Epidermal melanocyte (primary cell): ENCODE measurements at regions not wholly inside any gene's neighbourhood (a gene's known extent, or its start where the extent isn't known, plus 50 kb on each side); places are given as distances from the start of the nearest gene placed in this dataset.

ENCODE experiments used
- DNase-seq: peaks from one replicate; pipeline ENCODE4 v3.0.0; 2011; ENCODE audit warnings: low spot score; ENCODE audit not compliant: insufficient read length

DNA sequence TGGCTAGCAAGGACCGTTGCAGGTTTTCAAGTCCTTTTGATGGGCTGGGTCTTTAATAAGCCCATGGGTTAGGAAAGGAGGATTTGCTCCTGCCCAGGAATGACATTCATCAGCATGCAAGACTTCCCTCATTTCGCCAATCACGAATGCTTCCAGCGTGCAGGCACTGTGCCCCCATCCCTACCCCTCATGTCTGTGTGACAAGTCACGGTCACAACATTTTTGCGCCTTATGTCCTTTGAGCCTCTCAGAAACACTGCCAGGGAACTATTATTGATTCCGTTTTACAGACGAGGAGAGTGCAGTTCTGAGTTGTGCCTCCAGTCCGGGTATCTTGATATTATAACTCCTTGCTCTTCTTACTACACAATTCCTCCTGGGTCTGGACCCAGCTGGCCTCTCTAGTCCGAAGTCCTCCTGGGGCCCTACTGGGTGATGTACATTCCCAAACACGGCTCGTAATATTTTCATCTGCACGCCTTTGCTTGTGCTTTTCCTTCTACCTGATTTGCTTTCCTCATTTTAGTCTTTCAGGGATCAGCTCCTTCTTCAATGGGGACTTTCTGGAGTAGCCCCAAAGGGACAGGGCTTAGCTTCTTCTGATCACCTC is 101.8 kb upstream of the MYCN start:
- no peak for DNase-seq

DNA sequence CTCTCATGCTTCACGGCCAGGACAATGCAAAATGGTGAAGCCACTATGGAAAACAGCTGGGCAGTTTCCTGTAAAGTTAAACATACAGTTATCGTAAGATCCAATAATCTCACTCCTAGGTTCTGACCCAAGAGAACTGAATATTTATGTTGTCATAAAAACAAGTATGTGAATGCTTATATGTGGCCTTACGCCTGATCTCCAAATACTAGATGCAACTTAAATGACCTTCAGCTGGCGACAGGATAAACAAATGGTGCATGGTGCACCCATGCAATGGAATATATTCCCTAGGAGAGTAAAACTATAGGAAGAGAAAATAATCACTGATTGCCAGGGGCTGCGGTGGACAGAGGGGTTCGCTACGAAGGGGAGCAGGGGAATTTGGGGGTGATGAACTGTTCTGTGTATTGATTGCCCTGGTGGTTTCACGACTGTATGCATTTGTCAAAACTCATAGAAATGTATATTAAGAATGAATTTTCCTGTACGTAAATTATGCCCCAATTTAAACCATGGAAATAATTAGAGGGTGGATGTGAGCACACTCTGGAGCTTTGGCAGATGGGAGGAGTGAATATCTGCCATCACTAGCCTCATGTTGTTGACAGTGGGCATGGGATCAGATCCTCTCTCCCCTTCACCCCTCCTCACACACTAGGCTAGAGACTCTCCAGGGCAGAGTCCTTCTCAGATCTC is 100.8 kb upstream of the MYCN start:
- no peak for DNase-seq

DNA sequence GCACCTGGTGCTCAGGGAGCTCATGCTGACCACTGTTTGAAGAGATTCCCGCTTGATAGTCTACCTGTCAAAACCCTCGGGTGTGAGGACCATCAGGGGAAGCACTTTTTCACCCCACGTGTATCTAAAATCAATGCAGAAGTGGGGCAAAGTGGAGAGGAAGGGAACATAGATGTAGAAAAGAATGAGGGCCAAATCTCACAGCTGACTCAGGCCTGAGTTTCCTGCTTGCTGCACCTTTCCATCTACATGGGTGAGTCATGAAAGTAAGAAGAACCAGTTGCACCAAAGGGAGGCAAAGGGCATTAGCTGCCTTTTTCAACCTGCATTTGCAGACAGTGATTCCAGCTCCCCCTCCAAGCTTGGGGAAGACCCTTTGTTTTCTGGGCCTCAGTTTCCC is 100.2 kb upstream of the MYCN start:
- DNase-seq = no peak

GRCh38 chr2:15840969-15841368 is 99.4 kb upstream of the MYCN start:
- no peak for DNase-seq

GRCh38 chr2:15841776-15842560 is 98.4 kb upstream of the MYCN start:
- no peak for DNase-seq

- DNase-seq = no peak
Observed at GRCh38 chr2:15842758-15843666, 97.3 kb upstream of the MYCN start.

GRCh38 chr2:15844211-15844801 is 96.0 kb upstream of the MYCN start:
- no peak for DNase-seq

GRCh38 chr2:15845294-15845693 is 95.1 kb upstream of the MYCN start:
- DNase-seq = no peak

DNA sequence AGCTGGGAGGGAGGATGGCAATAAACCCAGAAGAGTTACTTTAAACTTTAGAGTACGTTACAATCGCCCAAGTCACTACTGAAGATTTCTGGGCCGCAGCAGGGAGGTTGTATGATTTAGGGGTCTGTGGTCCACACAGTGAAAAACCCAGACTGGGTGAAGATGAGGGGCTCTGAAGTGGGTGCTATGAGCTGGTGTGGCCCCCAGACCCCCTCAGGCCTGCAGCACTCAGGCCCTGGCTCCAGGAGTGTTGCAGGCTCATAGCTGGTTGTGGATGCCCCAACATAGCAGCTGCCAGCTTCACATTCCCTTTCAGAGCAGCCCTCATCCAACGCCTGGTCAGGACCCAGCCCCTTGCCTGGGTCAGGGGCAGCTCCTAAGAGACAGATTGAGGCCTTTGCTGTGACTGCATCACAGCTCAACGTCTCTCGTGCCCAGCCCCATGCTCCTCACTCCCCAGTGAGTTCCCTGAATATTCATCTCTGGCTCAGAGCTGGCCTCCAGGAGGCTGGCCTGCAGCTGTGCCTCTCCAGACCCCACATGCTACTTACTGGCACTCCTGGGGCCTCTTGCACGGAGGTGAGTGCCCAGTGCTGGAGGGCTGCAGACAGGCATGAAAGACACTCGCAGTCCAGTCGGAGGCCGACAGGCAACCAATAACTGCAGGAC is 94.5 kb upstream of the MYCN start:
- DNase-seq = no peak

DNA sequence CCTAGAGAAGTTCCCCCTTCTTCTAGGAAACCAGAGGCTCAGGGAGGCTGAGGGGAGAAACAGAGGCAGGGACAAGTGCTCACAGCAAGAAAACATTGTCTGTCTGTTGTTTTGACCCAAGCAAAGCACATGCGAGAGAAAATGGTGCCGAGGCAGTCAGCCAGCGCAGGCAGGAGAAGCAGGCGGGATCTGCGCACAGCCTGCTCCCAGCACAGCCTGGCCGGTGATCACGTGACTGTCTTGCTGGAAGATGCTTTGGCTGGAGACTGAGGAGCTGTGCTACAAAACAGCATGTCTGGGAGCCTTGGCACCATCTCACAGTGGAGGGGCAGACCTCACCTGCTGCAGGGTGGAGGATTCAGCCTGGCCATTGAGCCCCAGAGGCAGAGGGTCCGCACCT is 93.7 kb upstream of the MYCN start:
- DNase-seq = no peak

- DNase-seq = no peak
Observed at GRCh38 chr2:15850534-15850933, 89.8 kb upstream of the MYCN start.

DNA sequence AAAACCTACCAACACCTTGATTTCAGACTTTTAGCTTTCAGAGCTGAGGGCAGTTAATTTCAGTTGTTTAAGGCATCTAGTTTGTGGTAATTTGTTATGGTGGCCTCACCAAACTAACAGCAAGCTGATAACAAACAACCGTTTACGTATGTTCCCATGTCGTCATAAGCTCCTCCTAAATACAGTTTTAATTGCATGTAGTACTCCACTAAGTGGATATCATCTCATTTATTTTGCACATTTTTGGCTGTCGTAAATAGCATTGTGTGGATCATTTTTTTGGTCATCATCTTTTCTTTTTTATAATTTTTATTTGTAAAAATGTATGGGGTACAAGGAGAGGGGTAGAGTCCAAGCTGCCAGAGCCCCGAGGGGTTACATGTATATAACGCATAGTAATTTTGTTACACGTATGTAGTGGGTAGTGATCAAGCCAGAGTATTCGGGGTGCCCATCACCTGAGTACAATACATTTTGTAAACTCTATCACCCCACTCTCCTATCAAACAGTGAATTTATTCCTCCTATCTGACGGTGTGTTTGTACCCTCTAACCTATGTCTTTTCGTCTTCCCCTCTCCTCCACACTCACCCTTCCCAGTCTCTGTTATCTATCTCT is 89.2 kb upstream of the MYCN start:
- DNase-seq = no peak

DNA sequence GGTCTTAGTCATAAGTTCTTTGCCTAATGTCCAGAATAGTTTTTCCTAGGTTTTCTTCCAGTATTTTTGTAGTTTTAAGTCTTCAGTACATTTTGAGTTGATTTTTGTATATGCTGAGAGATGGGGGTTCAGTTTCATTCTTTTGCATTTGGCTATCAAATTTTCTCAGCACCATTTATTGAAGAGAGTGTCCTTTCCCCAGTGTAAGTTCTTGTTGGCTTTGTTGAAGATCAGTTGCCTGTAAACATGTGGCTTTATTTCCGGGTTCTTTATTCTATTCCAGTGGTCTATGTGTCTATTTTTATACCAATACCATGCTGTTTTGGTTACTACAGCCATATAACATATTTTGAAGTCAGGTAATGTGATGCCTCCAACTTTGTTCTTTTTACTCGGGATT is 87.5 kb upstream of the MYCN start:
- DNase-seq = no peak

DNA sequence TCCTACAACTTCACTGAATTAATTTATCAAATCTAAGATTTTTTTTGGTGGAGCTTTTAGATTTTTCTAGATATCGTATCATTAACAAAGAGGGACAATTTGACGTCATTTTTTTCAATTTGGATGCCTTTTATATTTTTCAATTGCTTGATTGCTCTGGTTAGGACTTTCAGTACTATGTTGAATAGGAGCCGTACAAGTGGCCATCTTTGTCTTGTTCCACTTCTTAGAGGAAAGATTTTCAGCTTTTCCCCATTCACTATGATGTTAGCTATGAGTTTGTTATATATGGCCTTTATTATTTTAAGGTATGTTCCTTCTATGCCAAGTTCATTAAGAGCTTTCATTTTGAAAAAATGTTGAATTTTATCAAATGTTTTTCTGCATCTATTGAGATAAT is 86.4 kb upstream of the MYCN start:
- DNase-seq = no peak

GRCh38 chr2:15855766-15856260 is 84.5 kb upstream of the MYCN start:
- no peak for DNase-seq

GRCh38 chr2:15856318-15856717 is 84.0 kb upstream of the MYCN start:
- no peak for DNase-seq

GRCh38 chr2:15858466-15858865 is 81.9 kb upstream of the MYCN start:
- DNase-seq = no peak

DNA sequence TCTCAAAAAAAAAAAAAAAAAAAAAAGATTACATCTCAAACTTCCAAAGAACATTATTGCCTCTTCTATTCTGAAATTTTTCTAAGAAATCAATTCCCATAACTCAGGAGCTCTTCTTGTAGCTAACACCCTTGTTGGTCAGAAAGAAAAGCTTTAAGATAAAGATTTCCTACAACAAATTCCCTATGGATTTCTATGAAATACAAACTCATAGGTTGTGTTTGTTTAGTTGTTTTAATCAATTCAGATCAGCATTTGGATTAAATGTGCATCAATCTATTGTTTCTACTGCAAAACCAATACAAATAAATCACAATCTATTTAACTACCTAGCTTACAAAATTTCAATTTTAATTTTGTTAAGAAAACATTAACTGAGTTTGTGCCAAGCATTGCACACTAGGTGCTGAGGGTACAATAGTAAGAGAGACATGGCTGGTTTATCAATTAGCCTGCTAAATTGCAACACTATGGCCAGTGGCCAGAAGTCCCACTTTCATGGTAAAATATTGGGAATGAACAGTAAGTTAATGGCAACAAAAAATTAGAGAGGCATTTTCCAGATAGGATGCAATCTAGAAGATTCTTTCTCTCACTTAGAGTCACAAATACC is 80.2 kb upstream of the MYCN start:
- no peak for DNase-seq

DNA sequence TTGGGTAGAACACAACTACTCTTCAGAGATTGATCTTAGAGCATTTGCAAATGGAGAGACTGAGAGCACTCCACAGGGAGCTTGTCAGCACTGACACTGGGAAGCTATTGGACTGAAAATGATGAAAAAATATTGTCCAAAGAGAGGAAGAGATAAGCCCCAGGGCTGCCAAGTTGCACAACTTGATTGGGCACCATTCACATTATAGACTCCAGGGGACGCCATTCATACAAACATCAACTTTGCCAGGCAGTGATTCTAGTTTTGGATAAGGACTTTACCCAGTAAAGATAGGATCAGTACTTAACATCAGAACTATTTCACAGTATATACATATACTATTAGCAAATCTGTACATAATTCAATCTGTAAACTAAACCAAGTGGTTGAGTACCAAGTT is 79.6 kb upstream of the MYCN start:
- no peak for DNase-seq
